SK-N-SH (cell line): ENCODE measurements at regions not wholly inside any gene's neighbourhood (a gene's known extent, or its start where the extent isn't known, plus 50 kb on each side); places are given as distances from the start of the nearest gene placed in this dataset.

Source experiments
- CTCF ChIA-PET: fragments of 300-600, 350-600 bp; formaldehyde crosslinking; extraction: SDS; loops from one replicate; lab custom pipeline; 2021; lab: Yijun Ruan, JAX
- POLR2A ChIA-PET: fragments of 350-600 bp; sonication (Branson Sonifier 250); formaldehyde crosslinking; extraction: SDS; loops from one replicate; lab custom pipeline; 2020; ENCODE audit warnings: antibody characterized with exemption, inconsistent platforms; lab: Yijun Ruan, JAX
- DNase-seq: peaks from one replicate; pipeline ENCODE4 v3.0.0; 2012
- H2AFZ ChIP-seq: fragments of 200-600 bp; sonication (generic); 2 replicates; pipeline ENCODE4 v1.8.1; 2016; ENCODE audit warnings: antibody characterized with exemption, mild to moderate bottlenecking, low read depth
- H3F3A ChIP-seq: fragments of 200-600 bp; sonication (generic); replicated peaks from 2 replicates; pipeline ENCODE3; 2016; ENCODE audit warnings: antibody characterized with exemption, mild to moderate bottlenecking; ENCODE audit not compliant: insufficient read depth
- H3K27ac ChIP-seq, 2 experiments: fragments of 200-500 bp in 1 of 2; fragments of 200-600 bp in 1 of 2; sonication (Bioruptor generic) in 1 of 2; sonication (generic), shearing (Covaris generic) in 1 of 2; 2 replicates each; pipeline versions ENCODE4 v1.5.1 to v1.6.1; 2014 to 2016; ENCODE audit warnings: low read depth in 2 of 2, inconsistent platforms in 1 of 2, low read length in 1 of 2, mild to moderate bottlenecking in 1 of 2, mixed read lengths in 1 of 2
- H3K27me3 ChIP-seq: fragments of 200-600 bp; sonication (generic), shearing (Covaris generic); 2 replicates; pipeline ENCODE4 v1.6.1; 2016; ENCODE audit warnings: mixed run types; ENCODE audit not compliant: insufficient read depth
- H3K36me3 ChIP-seq, 2 experiments: fragments of 200-500 bp in 1 of 2; fragments of 200-600 bp in 1 of 2; sonication (Bioruptor generic) in 1 of 2; sonication (generic) in 1 of 2; replicated peaks in 1 of 2; 2 replicates each; pipeline versions ENCODE3 to v1.5.1; 2014 to 2016; ENCODE audit warnings: low read length in 1 of 2, mild to moderate bottlenecking in 1 of 2; ENCODE audit not compliant: insufficient read depth in 2 of 2, control insufficient read depth in 1 of 2
- H3K4me1 ChIP-seq, 2 experiments: fragments of 200-500 bp in 1 of 2; fragments of 200-600 bp in 1 of 2; sonication (Bioruptor generic) in 1 of 2; sonication (generic), shearing (Covaris generic) in 1 of 2; 2 replicates each; pipeline versions ENCODE4 v1.5.1 to v1.6.1; 2014 to 2016; ENCODE audit warnings: low read depth in 1 of 2, low read length in 1 of 2, mixed run types in 1 of 2; ENCODE audit not compliant: insufficient read depth in 2 of 2, control insufficient read depth in 1 of 2
- H3K4me2 ChIP-seq: fragments of 200-600 bp; sonication (generic), shearing (Covaris generic); 2 replicates; pipeline ENCODE4 v1.6.1; 2017; ENCODE audit warnings: mixed run types
- H3K4me3 ChIP-seq, 2 experiments: fragments of 200-500 bp in 1 of 2; fragments of 200-600 bp in 1 of 2; sonication (Bioruptor generic) in 1 of 2; sonication (generic), shearing (Covaris generic) in 1 of 2; 2 replicates each; pipeline versions ENCODE4 v1.5.1 to v1.8.1; 2014 to 2016; ENCODE audit warnings: low read depth in 2 of 2, inconsistent platforms in 1 of 2, low read length in 1 of 2, mild to moderate bottlenecking in 1 of 2, mixed read lengths in 1 of 2, moderate library complexity in 1 of 2
- H3K79me2 ChIP-seq: fragments of 200-600 bp; sonication (generic); 2 replicates; pipeline ENCODE4 v1.8.1; 2017; ENCODE audit warnings: mild to moderate bottlenecking; ENCODE audit not compliant: insufficient read depth
- H3K9ac ChIP-seq: fragments of 200-600 bp; sonication (generic); 2 replicates; pipeline ENCODE4 v1.6.1; 2017; ENCODE audit warnings: mixed run types
- H3K9me2 ChIP-seq: fragments of 200-600 bp; sonication (generic); 2 replicates; pipeline ENCODE4 v1.6.1; 2017; ENCODE audit warnings: mixed run types
- H3K9me3 ChIP-seq: fragments of 200-600 bp; sonication (generic); 2 replicates; pipeline ENCODE4 v1.6.1; 2017; ENCODE audit warnings: mixed run types, mild to moderate bottlenecking, moderate library complexity
- H4K20me1 ChIP-seq: fragments of 200-600 bp; sonication (generic); 2 replicates; pipeline ENCODE4 v1.6.1; 2017; ENCODE audit warnings: mild to moderate bottlenecking, mixed run types; ENCODE audit not compliant: insufficient read depth
- CHD2 ChIP-seq: fragments of 150-350 bp; IDR thresholded peaks from 2 replicates; pipeline ENCODE4 v1.6.1; 2018; ENCODE audit warnings: low read length; ENCODE audit not compliant: partially characterized antibody
- FOSL2 ChIP-seq: IDR thresholded peaks from 2 replicates; pipeline ENCODE4 v1.4.0; 2012; ENCODE audit warnings: low read depth, mild to moderate bottlenecking, moderate library complexity, borderline replicate concordance
- JUND ChIP-seq: IDR thresholded peaks from 2 replicates; pipeline ENCODE4 v1.4.0; 2012
- MEF2A ChIP-seq: IDR thresholded peaks from 2 replicates; pipeline ENCODE4 v1.4.0; 2012; ENCODE audit warnings: low read depth, borderline replicate concordance
- MXI1 ChIP-seq: IDR thresholded peaks from 2 replicates; pipeline ENCODE4 v1.6.1; 2012; ENCODE audit warnings: mild to moderate bottlenecking, low read depth, low read length, improper control_type of control experiment
- POLR2AphosphoS5 ChIP-seq: IDR thresholded peaks from 2 replicates; pipeline ENCODE4 v1.6.1; 2012; ENCODE audit warnings: low read depth, low read length
- RFX5 ChIP-seq: IDR thresholded peaks from 2 replicates; pipeline ENCODE4 v1.6.1; 2012; ENCODE audit warnings: mild to moderate bottlenecking, improper control_type of control experiment, low read length
- RXRA ChIP-seq: IDR thresholded peaks from 2 replicates; pipeline ENCODE4 v1.4.0; 2012; ENCODE audit warnings: low read depth, mild to moderate bottlenecking, borderline replicate concordance
- SMC3 ChIP-seq: IDR thresholded peaks from 2 replicates; pipeline ENCODE4 v1.6.1; 2012; ENCODE audit warnings: low read depth, low read length, improper control_type of control experiment
- TAF1 ChIP-seq: IDR thresholded peaks from 2 replicates; pipeline ENCODE4 v1.6.1; 2012; ENCODE audit warnings: low read depth, mild to moderate bottlenecking, low read length, moderate library complexity, borderline replicate concordance
- TCF12 ChIP-seq: IDR thresholded peaks from 2 replicates; pipeline ENCODE4 v1.4.0; 2012
- WGBS: methylation state at CpG from one replicate; pipeline ENCODE4 v1.1.6; 2017; ENCODE audit warnings: low lambda C conversion rate; 5-methylcytosine and 5-hydroxymethylcytosine counted together
- TF ChIP-seq, protein P1 (sequence below): IDR thresholded peaks from 2 replicates; pipeline ENCODE4 v1.4.0; 2012; ENCODE audit warnings: low read depth, borderline replicate concordance
- TF ChIP-seq, protein P2 (sequence below): IDR thresholded peaks from 2 replicates; pipeline ENCODE4; 2012

DNA sequence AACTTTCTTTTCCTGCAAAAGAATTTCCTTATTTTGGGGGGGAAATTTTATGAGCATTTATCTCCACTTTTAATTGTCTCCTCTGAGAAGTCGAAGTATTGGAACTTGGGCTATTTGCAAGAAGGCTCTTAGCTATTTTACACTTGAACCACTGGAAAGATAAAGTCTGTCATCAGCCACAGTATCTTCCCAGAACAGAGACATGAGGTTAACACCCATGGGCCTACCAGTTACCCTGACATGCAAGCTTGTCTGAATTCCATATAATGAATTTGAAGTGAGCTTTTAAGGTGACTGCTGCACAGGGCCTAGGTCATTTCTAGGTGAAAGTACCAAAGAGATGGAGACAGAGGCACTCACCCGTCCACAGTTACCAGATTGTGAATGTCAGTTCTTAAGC lies 193.1 kb downstream of the SIM1 start:
- WGBS, result 53% methylated on average over 2 of the region's 2 CpGs
- H3K4me3 ChIP-seq, result no peak overlapping the region
- no peaks in the 10 kb centered on the region for H3K27me3 ChIP-seq
- no peaks in the 10 kb centered on the region for H3K36me3 ChIP-seq
- no peak overlapping the region for H3K27ac ChIP-seq
- ChIA-PET POLR2A (no interaction called here), CTCF (interaction anchor here (1.3 to 1.5 kb wide), 2 partner anchors 14 to 404 kb away, joined by 3 to 4 read pairs; no protein-coding TSS in a partner anchor)
- peaks cover 13% of the 10 kb centered on the region for H3F3A ChIP-seq
- TF ChIP-seq RFX5 (no peak), POLR2AphosphoS5 (no peak), MXI1 (no peak), MEF2A (no peak), FOSL2 (no peak), TCF12 (no peak)
- H3K4me1 ChIP-seq, result peaks cover 0 to 13% of the 10 kb centered on the region in 2 experiments; a peak in 2 of 4 replicates
- H4K20me1 ChIP-seq, result no peaks in the 10 kb centered on the region
- no peaks in the 10 kb centered on the region for H3K79me2 ChIP-seq
- no peak for DNase-seq
- no peaks in the 10 kb centered on the region for H3K9me2 ChIP-seq
- H3K9me3 ChIP-seq, result no peaks in the 10 kb centered on the region
- no peak overlapping the region for H2AFZ ChIP-seq
- no peak overlapping the region for H3K4me2 ChIP-seq
- no peak overlapping the region for H3K9ac ChIP-seq

GRCh38 chr6:100271202-100271601 lies 193.5 kb downstream of the SIM1 start:
- WGBS, result 49% methylated on average over 5 of the region's 5 CpGs
- no peak overlapping the region for H3K4me2 ChIP-seq
- H3K79me2 ChIP-seq, result no peaks in the 10 kb centered on the region
- no peak overlapping the region for H3K9ac ChIP-seq
- H3F3A ChIP-seq, result peaks cover 13% of the 10 kb centered on the region
- H3K9me2 ChIP-seq, result no peaks in the 10 kb centered on the region
- H3K36me3 ChIP-seq, result no peaks in the 10 kb centered on the region
- POLR2A ChIA-PET, result no interaction called here
- no peaks in the 10 kb centered on the region for H3K27me3 ChIP-seq
- H3K4me3 ChIP-seq, result no peak overlapping the region
- no peak overlapping the region for H3K27ac ChIP-seq
- H4K20me1 ChIP-seq, result no peaks in the 10 kb centered on the region
- TF ChIP-seq RFX5 (no peak), TAF1 (no peak), SMC3 (no peak), JUND (no peak), RXRA (no peak), CHD2 (no peak)
- TF ChIP-seq, protein P1, sequence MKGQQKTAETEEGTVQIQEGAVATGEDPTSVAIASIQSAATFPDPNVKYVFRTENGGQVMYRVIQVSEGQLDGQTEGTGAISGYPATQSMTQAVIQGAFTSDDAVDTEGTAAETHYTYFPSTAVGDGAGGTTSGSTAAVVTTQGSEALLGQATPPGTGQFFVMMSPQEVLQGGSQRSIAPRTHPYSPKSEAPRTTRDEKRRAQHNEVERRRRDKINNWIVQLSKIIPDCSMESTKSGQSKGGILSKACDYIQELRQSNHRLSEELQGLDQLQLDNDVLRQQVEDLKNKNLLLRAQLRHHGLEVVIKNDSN, result no peak
- TF ChIP-seq, protein P2, sequence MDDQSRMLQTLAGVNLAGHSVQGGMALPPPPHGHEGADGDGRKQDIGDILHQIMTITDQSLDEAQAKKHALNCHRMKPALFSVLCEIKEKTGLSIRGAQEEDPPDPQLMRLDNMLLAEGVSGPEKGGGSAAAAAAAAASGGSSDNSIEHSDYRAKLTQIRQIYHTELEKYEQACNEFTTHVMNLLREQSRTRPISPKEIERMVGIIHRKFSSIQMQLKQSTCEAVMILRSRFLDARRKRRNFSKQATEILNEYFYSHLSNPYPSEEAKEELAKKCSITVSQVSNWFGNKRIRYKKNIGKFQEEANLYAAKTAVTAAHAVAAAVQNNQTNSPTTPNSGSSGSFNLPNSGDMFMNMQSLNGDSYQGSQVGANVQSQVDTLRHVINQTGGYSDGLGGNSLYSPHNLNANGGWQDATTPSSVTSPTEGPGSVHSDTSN, result no peak
- TF ChIP-seq, all 33 proteins: peak for 0
- Histone ChIP-seq H2AFZ (no peak overlapping the region), H3K4me1 (peaks cover 0 to 13% of the 10 kb centered on the region in 2 experiments; a peak in 2 of 4 replicates), H3K9me3 (no peaks in the 10 kb centered on the region)
- CTCF ChIA-PET, result interaction anchor here (1.3 to 1.5 kb wide), 2 partner anchors 13 to 403 kb away, joined by 3 to 4 read pairs; no protein-coding TSS in a partner anchor
- DNase-seq, result no peak
